IMR-90 (cell line): ENCODE measurements at regions not wholly inside any gene's neighbourhood (a gene's known extent, or its start where the extent isn't known, plus 50 kb on each side); places are given as distances from the start of the nearest gene placed in this dataset.

Experiments
- ATAC-seq: fragments of 200-7000 bp; cut with Tn5 transposase; 2 replicates; pipeline ENCODE4 v1.9.1; 2020; ENCODE audit warnings: low read depth, mild to moderate bottlenecking, moderate library complexity
- BruUV-seq: library from RNA; stranded (reverse); fragments of 400-500 nt; replicated peaks from 2 replicates; lab custom pipeline; 2021; lab: Mats Ljungman, UMichigan
- CTCF ChIA-PET: fragments of 300-600 bp; formaldehyde crosslinking; extraction: SDS; loops from one replicate; lab custom pipeline; 2021; ENCODE audit warnings: antibody characterized with exemption; lab: Yijun Ruan, JAX
- POLR2A ChIA-PET: fragments of 300-600 bp; sonication (Branson Sonifier 250); formaldehyde crosslinking; loops from one replicate; lab custom pipeline; 2022; ENCODE audit warnings: antibody characterized with exemption; ENCODE audit not compliant: unreplicated experiment; lab: Charles Lee
- DNase-seq: peaks from one replicate; pipeline ENCODE4 v3.0.0; 2013
- H2AFZ ChIP-seq: replicated peaks from 2 replicates; pipeline ENCODE3; 2013; ENCODE audit warnings: low read length, mild to moderate bottlenecking; ENCODE audit not compliant: poor library complexity
- H2AK5ac ChIP-seq: 2 replicates; pipeline ENCODE4 v1.6.1; 2013; ENCODE audit warnings: low read depth, low read length, inconsistent platforms
- H2AK9ac ChIP-seq: replicated peaks from 2 replicates; pipeline ENCODE3; 2013; ENCODE audit warnings: mild to moderate bottlenecking, low read depth, low read length, moderate library complexity; ENCODE audit not compliant: poor library complexity
- H2BK120ac ChIP-seq: 2 replicates; pipeline ENCODE4 v1.6.1; 2013; ENCODE audit warnings: low read depth, low read length, inconsistent platforms
- H2BK15ac ChIP-seq: 3 replicates; pipeline ENCODE4 v1.6.1; 2013; ENCODE audit warnings: low read depth, low read length, inconsistent platforms
- H2BK20ac ChIP-seq: 2 replicates; pipeline ENCODE4 v1.6.1; 2013; ENCODE audit warnings: low read depth, mild to moderate bottlenecking, inconsistent platforms, low read length, moderate library complexity
- H2BK5ac ChIP-seq: 2 replicates; pipeline ENCODE4 v1.6.1; 2013; ENCODE audit warnings: mild to moderate bottlenecking, low read depth, low read length, inconsistent platforms; ENCODE audit not compliant: poor library complexity, severe bottlenecking
- H3K14ac ChIP-seq: replicated peaks from 2 replicates; pipeline ENCODE4 v1.6.1; 2013; ENCODE audit warnings: low read depth, low read length, inconsistent platforms
- H3K18ac ChIP-seq: 2 replicates; pipeline ENCODE4 v1.6.1; 2013; ENCODE audit warnings: low read depth, low read length, control low read depth
- H3K23ac ChIP-seq: 2 replicates; pipeline ENCODE4 v1.6.1; 2013; ENCODE audit warnings: low read depth, low read length, inconsistent platforms
- H3K27ac ChIP-seq: 2 replicates; pipeline ENCODE4 v1.5.1; 2013; ENCODE audit warnings: mild to moderate bottlenecking, control low read depth, low read length; ENCODE audit not compliant: insufficient read depth
- H3K27me3 ChIP-seq: 2 replicates; pipeline ENCODE4 v1.6.1; 2013; ENCODE audit warnings: low read length; ENCODE audit not compliant: control insufficient read depth, insufficient read depth
- H3K36me3 ChIP-seq: 2 replicates; pipeline ENCODE4 v1.6.1; 2013; ENCODE audit warnings: low read length, mixed read lengths; ENCODE audit not compliant: control insufficient read depth, insufficient read depth
- H3K4ac ChIP-seq: 2 replicates; pipeline ENCODE4 v1.6.1; 2013; ENCODE audit warnings: low read depth, low read length, inconsistent platforms
- H3K4me1 ChIP-seq: 2 replicates; pipeline ENCODE4 v1.6.1; 2013; ENCODE audit warnings: low read length, mixed read lengths; ENCODE audit not compliant: control insufficient read depth, insufficient read depth
- H3K4me2 ChIP-seq: 2 replicates; pipeline ENCODE4 v1.6.1; 2013; ENCODE audit warnings: low read depth, mild to moderate bottlenecking, control low read depth, low read length, moderate library complexity
- H3K4me3 ChIP-seq: 2 replicates; pipeline ENCODE4 v1.5.1; 2013; ENCODE audit warnings: low read depth, mild to moderate bottlenecking, control low read depth, low read length, moderate library complexity; ENCODE audit not compliant: insufficient read depth
- H3K56ac ChIP-seq: 2 replicates; pipeline ENCODE4 v1.6.1; 2013; ENCODE audit warnings: low read length, inconsistent platforms; ENCODE audit not compliant: insufficient read depth; ENCODE audit errors: extremely low read depth
- H3K79me1 ChIP-seq, 2 experiments: 2 replicates each; pipeline ENCODE4 v1.6.1; 2013; ENCODE audit warnings: low read length in 2 of 2, inconsistent platforms in 1 of 2, low read depth in 1 of 2
- H3K9ac ChIP-seq: 2 replicates; pipeline ENCODE4 v1.6.1; 2013; ENCODE audit warnings: low read depth, low read length, control low read depth
- H3K9me1 ChIP-seq: 2 replicates; pipeline ENCODE4 v1.6.1; 2013; ENCODE audit warnings: low read length, inconsistent platforms; ENCODE audit not compliant: insufficient read depth
- H3K9me3 ChIP-seq: 2 replicates; pipeline ENCODE4 v1.6.1; 2013; ENCODE audit warnings: low read length; ENCODE audit not compliant: control insufficient read depth, insufficient read depth
- H4K20me1 ChIP-seq: 2 replicates; pipeline ENCODE4 v1.6.1; 2013; ENCODE audit warnings: low read length, inconsistent platforms; ENCODE audit not compliant: insufficient read depth
- H4K5ac ChIP-seq: 2 replicates; pipeline ENCODE4 v1.6.1; 2013; ENCODE audit warnings: mild to moderate bottlenecking, low read depth, low read length, control low read depth
- H4K8ac ChIP-seq, 2 experiments: 2 replicates each; pipeline ENCODE4 v1.6.1; 2013; ENCODE audit warnings: low read depth in 2 of 2, low read length in 2 of 2, control low read depth in 1 of 2, inconsistent platforms in 1 of 2
- H4K91ac ChIP-seq: 2 replicates; pipeline ENCODE4 v1.6.1; 2013; ENCODE audit warnings: low read depth, low read length, inconsistent platforms; ENCODE audit not compliant: insufficient read depth
- BHLHE40 ChIP-seq: fragments of 150-350 bp; IDR thresholded peaks from 2 replicates; pipeline ENCODE4 v1.6.1; 2016; ENCODE audit warnings: mild to moderate bottlenecking, low read depth, low read length
- CEBPB ChIP-seq: IDR thresholded peaks from 2 replicates; pipeline ENCODE4 v1.6.1; 2012; ENCODE audit warnings: low read depth, low read length, improper control_type of control experiment
- CHD1 ChIP-seq: IDR thresholded peaks from 2 replicates; pipeline ENCODE4 v1.6.1; 2012; ENCODE audit warnings: low read depth, low read length, improper control_type of control experiment
- ELK1 ChIP-seq: fragments of 150-350 bp; IDR thresholded peaks from 2 replicates; pipeline ENCODE4 v1.6.1; 2016; ENCODE audit warnings: low read depth, mild to moderate bottlenecking, low read length, moderate library complexity, borderline replicate concordance
- FOS ChIP-seq: fragments of 150-350 bp; IDR thresholded peaks from 2 replicates; pipeline ENCODE4 v1.6.1; 2016; ENCODE audit warnings: low read depth, low read length
- MAFK ChIP-seq: IDR thresholded peaks from 2 replicates; pipeline ENCODE4 v1.6.1; 2012; ENCODE audit warnings: low read depth, low read length, improper control_type of control experiment
- MAZ ChIP-seq: IDR thresholded peaks from 2 replicates; pipeline ENCODE4 v1.6.1; 2012; ENCODE audit warnings: low read depth, mild to moderate bottlenecking, low read length, improper control_type of control experiment, moderate library complexity, borderline replicate concordance
- MXI1 ChIP-seq: IDR thresholded peaks from 2 replicates; pipeline ENCODE4 v1.6.1; 2012; ENCODE audit warnings: low read depth, mild to moderate bottlenecking, low read length, moderate library complexity, borderline replicate concordance
- NFE2L2 ChIP-seq: fragments of 150-350 bp; IDR thresholded peaks from 2 replicates; pipeline ENCODE4 v1.6.1; 2016; ENCODE audit warnings: low read depth, mild to moderate bottlenecking, low read length
- POLR2A ChIP-seq: IDR thresholded peaks from 2 replicates; pipeline ENCODE4 v1.6.1; 2012; ENCODE audit warnings: mild to moderate bottlenecking, low read depth, low read length
- RAD21 ChIP-seq: IDR thresholded peaks from 2 replicates; pipeline ENCODE4 v1.6.1; 2012; ENCODE audit warnings: low read length, improper control_type of control experiment
- RCOR1 ChIP-seq: IDR thresholded peaks from 2 replicates; pipeline ENCODE4 v1.6.1; 2012; ENCODE audit warnings: mild to moderate bottlenecking, low read length, improper control_type of control experiment; ENCODE audit not compliant: insufficient replicate concordance
- RFX5 ChIP-seq: IDR thresholded peaks from 2 replicates; pipeline ENCODE4 v1.8.0; 2012; ENCODE audit warnings: low read depth, mild to moderate bottlenecking, low read length, moderate library complexity
- SMC3 ChIP-seq: fragments of 150-350 bp; IDR thresholded peaks from 2 replicates; pipeline ENCODE4 v1.6.1; 2016; ENCODE audit warnings: low read depth, mild to moderate bottlenecking, antibody characterized with exemption, low read length, moderate library complexity
- USF2 ChIP-seq: fragments of 150-350 bp; IDR thresholded peaks from 2 replicates; pipeline ENCODE4 v1.6.1; 2017; ENCODE audit warnings: mild to moderate bottlenecking, antibody characterized with exemption, low read length, low read depth
- WGBS, 2 experiments: methylation state at CpG; one replicate each; pipeline versions ENCODE4 v1.1.5 to v1.1.7; 2013; ENCODE audit warnings: missing lambda C conversion rate in 2 of 2; ENCODE audit not compliant: insufficient read length in 1 of 2; ENCODE audit errors: extremely low coverage in 2 of 2; 5-methylcytosine and 5-hydroxymethylcytosine counted together
- dilution Hi-C: fragments of 300-500 bp; cut with HindIII; formaldehyde crosslinking; loops from one replicate; pipeline ENCODE4 v1.14.3; 2018; ENCODE audit warnings: low sequenced_read_pairs; ENCODE audit not compliant: unreplicated experiment
- in situ Hi-C: fragments of 300-500 bp; cut with MboI; formaldehyde crosslinking; loops from 3 replicates; pipeline ENCODE4 v1.14.3; 2019; ENCODE audit warnings: low sequenced_read_pairs, inconsistent platforms, mixed read lengths
- intact Hi-C: fragments of 100-400 bp; cut with micrococcal nuclease; formaldehyde crosslinking; loops from 2 replicates; pipeline ENCODE4 v1.10.0; 2022
- TF ChIP-seq, protein P1 (sequence below): conservative IDR thresholded peaks from 2 replicates; pipeline ENCODE4 v1.5.1; 2012; ENCODE audit warnings: mild to moderate bottlenecking, low read depth, low read length, improper control_type of control experiment

- H3K23ac ChIP-seq, result no peak overlapping the region
- ChIA-PET POLR2A (no interaction called here), CTCF (no interaction called here)
- H2BK20ac ChIP-seq, result no peak overlapping the region
- H3K4me2 ChIP-seq, result no peak overlapping the region
- no peaks in the 10 kb centered on the region for H3K27me3 ChIP-seq
- no peak overlapping the region for H2AFZ ChIP-seq
- no peak overlapping the region for H3K14ac ChIP-seq
- H4K20me1 ChIP-seq, result no peaks in the 10 kb centered on the region
- H3K4me1 ChIP-seq, result peaks cover 11% of the 10 kb centered on the region
- H2AK9ac ChIP-seq, result no peak overlapping the region
- DNase-seq, result no peak
- TF ChIP-seq MAZ, result no peak
- TF ChIP-seq MXI1, result no peak
- no peak for TF ChIP-seq RAD21
- TF ChIP-seq ELK1, result no peak
- no peak for TF ChIP-seq SMC3
- TF ChIP-seq USF2, result no peak
- no peak for TF ChIP-seq MAFK
- no peak for TF ChIP-seq RFX5
- TF ChIP-seq RCOR1, result no peak
- no peak for TF ChIP-seq NFE2L2
- TF ChIP-seq CHD1, result no peak
- TF ChIP-seq CEBPB, result no peak
- no peak for TF ChIP-seq POLR2A
- TF ChIP-seq, protein P1, sequence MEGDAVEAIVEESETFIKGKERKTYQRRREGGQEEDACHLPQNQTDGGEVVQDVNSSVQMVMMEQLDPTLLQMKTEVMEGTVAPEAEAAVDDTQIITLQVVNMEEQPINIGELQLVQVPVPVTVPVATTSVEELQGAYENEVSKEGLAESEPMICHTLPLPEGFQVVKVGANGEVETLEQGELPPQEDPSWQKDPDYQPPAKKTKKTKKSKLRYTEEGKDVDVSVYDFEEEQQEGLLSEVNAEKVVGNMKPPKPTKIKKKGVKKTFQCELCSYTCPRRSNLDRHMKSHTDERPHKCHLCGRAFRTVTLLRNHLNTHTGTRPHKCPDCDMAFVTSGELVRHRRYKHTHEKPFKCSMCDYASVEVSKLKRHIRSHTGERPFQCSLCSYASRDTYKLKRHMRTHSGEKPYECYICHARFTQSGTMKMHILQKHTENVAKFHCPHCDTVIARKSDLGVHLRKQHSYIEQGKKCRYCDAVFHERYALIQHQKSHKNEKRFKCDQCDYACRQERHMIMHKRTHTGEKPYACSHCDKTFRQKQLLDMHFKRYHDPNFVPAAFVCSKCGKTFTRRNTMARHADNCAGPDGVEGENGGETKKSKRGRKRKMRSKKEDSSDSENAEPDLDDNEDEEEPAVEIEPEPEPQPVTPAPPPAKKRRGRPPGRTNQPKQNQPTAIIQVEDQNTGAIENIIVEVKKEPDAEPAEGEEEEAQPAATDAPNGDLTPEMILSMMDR, result no peak
- TF ChIP-seq FOS, result no peak
- TF ChIP-seq BHLHE40, result no peak
- no peaks in the 10 kb centered on the region for H3K9me3 ChIP-seq
- H3K9ac ChIP-seq, result no peak overlapping the region
- H3K4ac ChIP-seq, result no peak overlapping the region
- WGBS, 2 experiments, result no CpG with 5 or more reads among the region's 4 CpGs
- H3K36me3 ChIP-seq, result no peaks in the 10 kb centered on the region
- no peak overlapping the region for H3K56ac ChIP-seq
- no peak overlapping the region for H4K91ac ChIP-seq
- H2BK120ac ChIP-seq, result no peak overlapping the region
- no peak overlapping the region for H2BK15ac ChIP-seq
- intact Hi-C loops (no loop called here), dilution Hi-C loops (no loop called here), in situ Hi-C loops (no loop called here)
- peaks cover 9% of the 10 kb centered on the region for H3K9me1 ChIP-seq
- no peak overlapping the region for H2AK5ac ChIP-seq
- no peak for ATAC-seq
- H3K27ac ChIP-seq, result no peak overlapping the region
- peak overlapping the region; percentile 25; the same call in 1 of the 2 replicates for H3K18ac ChIP-seq
- H4K5ac ChIP-seq, result no peak overlapping the region
- H3K79me1 ChIP-seq, result 0 out of 4 replicates have a peak, but pooled peaks cover 0 to 3% of the 10 kb centered on the region in 2 experiments
- H2BK5ac ChIP-seq, result no peak overlapping the region
- no TSS peak for BruUV-seq
- no peak overlapping the region for H3K4me3 ChIP-seq
- no peak overlapping the region for H4K8ac ChIP-seq
These were observed 494.2 kb upstream of the INTU start for GRCh38 chr4:127138586-127138985.
